Kidney epithelial cell (primary cell): ENCODE measurements at regions not wholly inside any gene's neighbourhood (a gene's known extent, or its start where the extent isn't known, plus 50 kb on each side); places are given as distances from the start of the nearest gene placed in this dataset.
"Not testable (repeated sequence)": the region's sequence is repeated elsewhere in the genome, so short reads cannot be mapped to it uniquely, and the experiment has no call there.

Experiments used
- DNase-seq: peaks from one replicate; pipeline ENCODE4 v3.0.0-alpha.2; 2010; ENCODE audit warnings: low read depth
- H3K27me3 ChIP-seq: 2 replicates; pipeline ENCODE4 v1.6.0; 2011; ENCODE audit warnings: low read length; ENCODE audit not compliant: control insufficient read depth, insufficient read depth
- H3K36me3 ChIP-seq: 2 replicates; pipeline ENCODE4 v1.5.1; 2011; ENCODE audit warnings: low read length; ENCODE audit not compliant: control insufficient read depth, insufficient read depth
- H3K4me3 ChIP-seq: 2 replicates; pipeline ENCODE4 v1.5.1; 2011; ENCODE audit warnings: low read depth, mild to moderate bottlenecking, control low read depth, low read length
- CTCF ChIP-seq: IDR thresholded peaks from 2 replicates; pipeline ENCODE4 v1.5.1; 2011; ENCODE audit warnings: mild to moderate bottlenecking, moderate library complexity, low read length, control low read depth, inconsistent platforms; ENCODE audit not compliant: insufficient read depth, poor library complexity, severe bottlenecking

GRCh38 chr6:167748458-167749379, 78.0 kb upstream of the AFDN start:
- Histone ChIP-seq H3K27me3 (no peaks in the 10 kb centered on the region), H3K4me3 (no peak overlapping the region), H3K36me3 (no peaks in the 10 kb centered on the region)
- no peak for DNase-seq
- no peak for TF ChIP-seq CTCF

- TF ChIP-seq CTCF, result no peak
- DNase-seq, result peak; percentile 39
- H3K4me3 ChIP-seq, result no peak overlapping the region
- H3K27me3 ChIP-seq, result no peaks in the 10 kb centered on the region
- no peaks in the 10 kb centered on the region for H3K36me3 ChIP-seq
These were observed 75.8 kb upstream of the AFDN start for GRCh38 chr6:167750956-167751358.

GRCh38 chr6:167751579-167752115, 75.1 kb upstream of the AFDN start:
- Histone ChIP-seq H3K27me3 (no peaks in the 10 kb centered on the region), H3K36me3 (no peaks in the 10 kb centered on the region), H3K4me3 (no peak overlapping the region)
- TF ChIP-seq CTCF, result no peak
- DNase-seq, result no peak

DNA sequence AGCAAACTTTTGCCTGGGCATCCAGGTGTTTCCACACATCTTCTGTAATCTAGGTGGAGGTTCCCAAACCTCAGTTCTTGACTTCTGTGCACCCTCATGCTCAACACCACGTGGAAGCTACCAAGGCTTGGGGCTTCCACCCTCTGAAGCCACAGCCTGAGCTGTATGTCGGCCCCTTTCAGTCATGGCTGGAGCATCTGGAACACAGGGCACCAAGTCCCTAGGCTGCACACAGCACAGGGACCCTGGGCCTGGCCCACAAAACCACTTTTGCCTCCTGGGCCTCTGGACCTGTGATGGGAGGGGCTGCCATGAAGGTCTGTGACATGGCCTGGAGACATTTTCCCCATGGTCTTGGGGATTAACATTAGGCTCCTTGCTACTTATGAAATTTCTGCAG, 73.4 kb upstream of the AFDN start:
- DNase-seq, H3K36me3 ChIP-seq, H3K27me3 ChIP-seq, H3K4me3 ChIP-seq: not testable (repeated sequence)

DNA sequence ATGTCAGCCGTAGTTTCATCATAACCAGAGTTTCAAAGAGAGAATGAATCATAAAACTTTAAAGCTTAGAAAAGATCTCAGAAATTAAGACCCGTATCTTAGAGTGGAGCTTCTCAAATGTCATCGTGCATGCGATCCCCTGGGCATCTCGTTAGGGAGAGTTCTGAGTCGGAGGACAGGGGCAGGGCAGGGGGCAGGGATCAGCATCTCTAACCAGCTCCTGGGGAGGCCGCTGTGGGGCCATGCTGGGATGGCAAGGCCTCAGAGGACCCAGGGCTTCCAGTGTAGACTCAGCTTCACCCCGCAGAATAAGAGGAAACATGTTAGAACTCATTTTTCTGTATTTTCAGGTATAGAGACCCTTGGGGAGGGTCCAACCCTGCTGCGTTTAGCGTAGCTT, 72.0 kb upstream of the AFDN start:
- no peak for DNase-seq
- no peaks in the 10 kb centered on the region for H3K27me3 ChIP-seq
- H3K36me3 ChIP-seq, result no peaks in the 10 kb centered on the region
- no peak overlapping the region for H3K4me3 ChIP-seq
- no peak for TF ChIP-seq CTCF

DNA sequence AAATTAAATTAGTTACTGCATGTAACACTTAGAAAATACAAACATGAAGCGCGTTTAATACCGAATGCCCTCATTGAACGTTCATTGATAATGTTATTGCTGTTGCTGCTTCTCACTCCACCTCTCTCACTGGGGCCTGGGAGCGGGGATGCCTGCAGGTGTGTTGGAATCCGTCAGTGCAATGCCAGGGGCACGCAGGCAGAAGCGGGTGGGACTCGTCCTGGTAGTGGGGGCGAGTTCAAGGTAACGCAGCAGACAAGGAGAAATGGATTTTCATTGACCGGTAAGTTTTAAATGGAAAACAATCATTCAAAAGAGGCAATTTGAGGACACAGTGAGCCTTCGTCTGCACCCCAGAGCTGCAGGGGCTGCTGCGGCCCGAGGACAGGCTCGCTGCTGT, 71.2 kb upstream of the AFDN start:
- no peak for DNase-seq
- H3K36me3 ChIP-seq, result no peaks in the 10 kb centered on the region
- TF ChIP-seq CTCF, result no peak
- no peak overlapping the region for H3K4me3 ChIP-seq
- H3K27me3 ChIP-seq, result no peaks in the 10 kb centered on the region
